GM23338 (cell line): ENCODE measurements at regions not wholly inside any gene's neighbourhood (a gene's known extent, or its start where the extent isn't known, plus 50 kb on each side); places are given as distances from the start of the nearest gene placed in this dataset.

ENCODE experiments used
- ATAC-seq: fragments of 200-7000 bp; cut with Tn5 transposase; 3 replicates; pipeline ENCODE4 v1.9.1; 2020
- DNase-seq: peaks from one replicate; pipeline ENCODE4 v3.0.0-alpha.2; 2015; ENCODE audit warnings: low spot score
- H2AFZ ChIP-seq: fragments of 200-600 bp; sonication (generic); 2 replicates; pipeline ENCODE4 v1.8.0; 2016; ENCODE audit warnings: antibody characterized with exemption, mild to moderate bottlenecking, moderate library complexity
- H3F3A ChIP-seq: fragments of 200-600 bp; sonication (generic); replicated peaks from 2 replicates; pipeline ENCODE4 v1.8.0; 2017; ENCODE audit warnings: antibody characterized with exemption, mixed run types, low read depth
- H3K27ac ChIP-seq: fragments of 200-600 bp; sonication (generic); 2 replicates; pipeline ENCODE4 v1.6.1; 2016; ENCODE audit warnings: low read depth
- H3K27me3 ChIP-seq: fragments of 200-600 bp; sonication (generic); 2 replicates; pipeline ENCODE4 v1.8.0; 2016; ENCODE audit warnings: mild to moderate bottlenecking, mixed run types, moderate library complexity; ENCODE audit not compliant: insufficient read depth
- H3K36me3 ChIP-seq: fragments of 200-600 bp; sonication (generic); 2 replicates; pipeline ENCODE4 v1.8.0; 2016; ENCODE audit warnings: mild to moderate bottlenecking; ENCODE audit not compliant: insufficient read depth
- H3K4me1 ChIP-seq: fragments of 200-600 bp; sonication (generic); 2 replicates; pipeline ENCODE4 v1.8.0; 2016; ENCODE audit warnings: mild to moderate bottlenecking, moderate library complexity; ENCODE audit not compliant: insufficient read depth
- H3K4me2 ChIP-seq: fragments of 200-600 bp; sonication (generic); 2 replicates; pipeline ENCODE4 v1.7.1; 2017; ENCODE audit warnings: mixed run types
- H3K4me3 ChIP-seq: fragments of 200-600 bp; sonication (generic); 2 replicates; pipeline ENCODE4 v1.6.1; 2016; ENCODE audit warnings: mixed run types
- H3K79me2 ChIP-seq: fragments of 200-600 bp; sonication (generic); replicated peaks from 2 replicates; pipeline ENCODE4 v1.8.0; 2017; ENCODE audit warnings: mild to moderate bottlenecking; ENCODE audit not compliant: insufficient read depth
- H3K9me2 ChIP-seq: fragments of 200-600 bp; sonication (generic); 2 replicates; pipeline ENCODE4 v1.8.0; 2017; ENCODE audit not compliant: insufficient read depth
- H4K20me1 ChIP-seq: fragments of 200-600 bp; sonication (generic); replicated peaks from 2 replicates; pipeline ENCODE4 v1.8.0; 2017; ENCODE audit warnings: mild to moderate bottlenecking; ENCODE audit not compliant: insufficient read depth
- H3K27ac Mint-ChIP-seq: 2 replicates; pipeline ENCODE4 v1.8.0; 2020; ENCODE audit warnings: inconsistent platforms, mild to moderate bottlenecking, moderate library complexity, mixed read lengths
- H3K27me3 Mint-ChIP-seq: 3 replicates; pipeline ENCODE4 v1.8.0; 2022; ENCODE audit warnings: low read depth, mild to moderate bottlenecking, moderate library complexity, mixed read lengths, inconsistent platforms; ENCODE audit not compliant: insufficient read depth, poor library complexity
- H3K36me3 Mint-ChIP-seq: 3 replicates; pipeline ENCODE4 v1.8.0; 2021; ENCODE audit warnings: low read depth, mild to moderate bottlenecking, inconsistent platforms, moderate library complexity, mixed read lengths
- H3K4me1 Mint-ChIP-seq: 3 replicates; pipeline ENCODE4 v1.8.0; 2020; ENCODE audit warnings: mild to moderate bottlenecking, inconsistent platforms, mixed read lengths
- H3K4me3 Mint-ChIP-seq: 3 replicates; pipeline ENCODE4 v1.8.0; 2021; ENCODE audit warnings: moderate library complexity, mild to moderate bottlenecking, inconsistent platforms, mixed read lengths
- H3K9me3 Mint-ChIP-seq: 3 replicates; pipeline ENCODE4 v1.8.0; 2020; ENCODE audit warnings: moderate library complexity, mild to moderate bottlenecking, inconsistent platforms, mixed read lengths
- CTCF ChIP-seq, 2 experiments: fragments of 200-600 bp in 1 of 2; sonication (generic) in 1 of 2; conservative IDR thresholded peaks; 2 replicates each; pipeline versions ENCODE4 v1.5.1 to v1.6.1; 2016 to 2017; ENCODE audit warnings: antibody characterized with exemption in 2 of 2, low read depth in 2 of 2, mild to moderate bottlenecking in 2 of 2, moderate library complexity in 1 of 2
- EZH2phosphoT487 ChIP-seq: fragments of 200-600 bp; sonication (generic); IDR thresholded peaks from one replicate; pipeline ENCODE4 v1.8.1; 2018; ENCODE audit warnings: antibody characterized with exemption; ENCODE audit not compliant: unreplicated experiment
- JUNB ChIP-seq: IDR thresholded peaks from one replicate; pipeline ENCODE4 v1.6.1; 2016; ENCODE audit warnings: antibody characterized with exemption; ENCODE audit not compliant: unreplicated experiment
- NANOG ChIP-seq: IDR thresholded peaks from 2 replicates; pipeline ENCODE4 v1.6.1; 2016; ENCODE audit warnings: antibody characterized with exemption, borderline replicate concordance
- STAT1 ChIP-seq: IDR thresholded peaks from one replicate; pipeline ENCODE4 v1.6.1; 2016; ENCODE audit warnings: antibody characterized with exemption; ENCODE audit not compliant: unreplicated experiment
- ZNF462 ChIP-seq: fragments of 250-450 bp; sonication (Bioruptor Pico); IDR thresholded peaks from 2 replicates; pipeline ENCODE4 v1.5.0; 2020; ENCODE audit warnings: mild to moderate bottlenecking, moderate library complexity

- Histone ChIP-seq H3F3A (no peaks in the 10 kb centered on the region), H2AFZ (no peak overlapping the region), H3K27me3 (no peaks in the 10 kb centered on the region), H3K4me1 (no peaks in the 10 kb centered on the region), H4K20me1 (no peaks in the 10 kb centered on the region), H3K4me3 (no peak overlapping the region), H3K4me2 (no peak overlapping the region), H3K36me3 (no peaks in the 10 kb centered on the region), H3K27ac (no peak overlapping the region), H3K79me2 (no peaks in the 10 kb centered on the region), H3K9me2 (no peaks in the 10 kb centered on the region)
- H3K27me3 Mint-ChIP-seq = no peaks in the 10 kb centered on the region
- H3K27ac Mint-ChIP-seq = no peak overlapping the region; the same call in 1 of the 2 replicates
- TF ChIP-seq EZH2phosphoT487 = no peak
- TF ChIP-seq STAT1 = no peak
- TF ChIP-seq ZNF462 (CRISPR knock-in tag) = no peak
- no peak for TF ChIP-seq NANOG
- TF ChIP-seq JUNB = no peak
- H3K36me3 Mint-ChIP-seq = no peaks in the 10 kb centered on the region
- H3K4me1 Mint-ChIP-seq = no peaks in the 10 kb centered on the region
- no peaks in the 10 kb centered on the region; the same call in 2 of the 3 replicates for H3K9me3 Mint-ChIP-seq
- ATAC-seq (no peak), DNase-seq (no peak)
- no peak overlapping the region for H3K4me3 Mint-ChIP-seq
Measured at GRCh38 chr4:19386786-19387185, 864.9 kb upstream of the SLIT2 start.

GRCh38 chr4:19382993-19383756 lies 868.5 kb upstream of the SLIT2 start:
- H3K4me3 Mint-ChIP-seq = no peak overlapping the region
- H3K4me3 ChIP-seq = no peak overlapping the region
- no peak overlapping the region for H3K4me2 ChIP-seq
- H3K27ac ChIP-seq = no peak overlapping the region
- H3F3A ChIP-seq = no peaks in the 10 kb centered on the region
- no peaks in the 10 kb centered on the region for H3K4me1 Mint-ChIP-seq
- no peaks in the 10 kb centered on the region for H3K27me3 ChIP-seq
- H3K4me1 ChIP-seq = no peaks in the 10 kb centered on the region
- no peaks in the 10 kb centered on the region for H3K9me2 ChIP-seq
- no peak overlapping the region for H3K27ac Mint-ChIP-seq
- H3K36me3 Mint-ChIP-seq = no peaks in the 10 kb centered on the region
- H2AFZ ChIP-seq = no peak overlapping the region
- DNase-seq (no peak), ATAC-seq (no peak)
- H3K9me3 Mint-ChIP-seq = no peaks in the 10 kb centered on the region; the same call in 2 of the 3 replicates
- H3K36me3 ChIP-seq = no peaks in the 10 kb centered on the region
- TF ChIP-seq CTCF (conservative IDR thresholded peaks at IDR 0.05; ENCODE audit: low read depth in 2 of 2) = no peak
- H3K79me2 ChIP-seq = no peaks in the 10 kb centered on the region
- H3K27me3 Mint-ChIP-seq = no peaks in the 10 kb centered on the region
- no peaks in the 10 kb centered on the region for H4K20me1 ChIP-seq
